PC-3 (cell line): ENCODE measurements at regions not wholly inside any gene's neighbourhood (a gene's known extent, or its start where the extent isn't known, plus 50 kb on each side); places are given as distances from the start of the nearest gene placed in this dataset.

Source experiments
- ATAC-seq: fragments of 200-7000 bp; cut with Tn5 transposase; 2 replicates; pipeline ENCODE4 v1.9.1; 2020; ENCODE audit warnings: mild to moderate bottlenecking, moderate library complexity
- BruUV-seq: library from RNA; stranded (reverse); fragments of 400-500 nt; replicated peaks from 2 replicates; lab custom pipeline; 2021; lab: Mats Ljungman, UMichigan
- CTCF ChIA-PET: fragments of 300-600 bp; sonication (Branson Sonifier 250); formaldehyde crosslinking; loops from one replicate; lab custom pipeline; 2022; ENCODE audit warnings: antibody characterized with exemption; lab: Charles Lee
- POLR2A ChIA-PET: fragments of 300-600 bp; sonication (Branson Sonifier 250); formaldehyde crosslinking; loops from one replicate; lab custom pipeline; 2022; ENCODE audit warnings: antibody characterized with exemption; ENCODE audit not compliant: unreplicated experiment; lab: Charles Lee
- DNase-seq: peaks from one replicate; pipeline ENCODE4 v3.0.0-alpha.2; 2015
- H2AFZ ChIP-seq: fragments of 300-600 bp; sonication (generic); 2 replicates; pipeline ENCODE4 v1.6.0; 2016; ENCODE audit warnings: antibody characterized with exemption, low read length
- H3F3A ChIP-seq: fragments of 300-600 bp; sonication (generic); one replicate; pipeline ENCODE4 v1.6.0; 2017; ENCODE audit warnings: antibody characterized with exemption, low read length, control low read depth, mild to moderate bottlenecking; ENCODE audit not compliant: unreplicated experiment
- H3K27ac ChIP-seq: fragments of 300-600 bp; sonication (generic); 2 replicates; pipeline ENCODE4 v1.5.1; 2016; ENCODE audit warnings: mild to moderate bottlenecking, low read length
- H3K27me3 ChIP-seq: fragments of 300-600 bp; sonication (generic); 2 replicates; pipeline ENCODE4 v1.6.1; 2016; ENCODE audit warnings: low read length, mixed read lengths
- H3K36me3 ChIP-seq: fragments of 300-600 bp; sonication (generic); 2 replicates; pipeline ENCODE4 v1.6.1; 2016; ENCODE audit warnings: low read depth, mixed run types, low read length, mixed read lengths
- H3K4me1 ChIP-seq: fragments of 300-600 bp; sonication (generic); 2 replicates; pipeline ENCODE4 v1.5.1; 2016; ENCODE audit warnings: low read length; ENCODE audit not compliant: insufficient read depth
- H3K4me2 ChIP-seq: fragments of 300-600 bp; sonication (generic); 2 replicates; pipeline ENCODE4 v1.6.0; 2016; ENCODE audit warnings: low read length
- H3K4me3 ChIP-seq: fragments of 300-600 bp; sonication (generic); 2 replicates; pipeline ENCODE4 v1.5.1; 2016; ENCODE audit warnings: mild to moderate bottlenecking, low read length, mixed read lengths
- H3K79me2 ChIP-seq: fragments of 300-600 bp; sonication (generic); 2 replicates; pipeline ENCODE4 v1.6.1; 2017; ENCODE audit warnings: low read length, mixed read lengths
- H3K9ac ChIP-seq: fragments of 300-600 bp; sonication (generic); 2 replicates; pipeline ENCODE4 v1.6.0; 2016; ENCODE audit warnings: mild to moderate bottlenecking, low read length
- H3K9me2 ChIP-seq: fragments of 300-600 bp; sonication (generic); replicated peaks from 2 replicates; pipeline ENCODE4 v1.6.1; 2016; ENCODE audit warnings: mixed run types, low read length, mixed read lengths
- H3K9me3 ChIP-seq: fragments of 300-600 bp; sonication (generic); 2 replicates; pipeline ENCODE4 v1.6.1; 2016; ENCODE audit warnings: low read length, mixed read lengths
- H4K20me1 ChIP-seq: fragments of 300-600 bp; sonication (generic); 2 replicates; pipeline ENCODE4 v1.6.1; 2016; ENCODE audit warnings: low read length, mixed read lengths
- EZH2 ChIP-seq: fragments of 300-600 bp; sonication (generic); IDR thresholded peaks from one replicate; pipeline ENCODE4 v1.6.1; 2017; ENCODE audit warnings: antibody characterized with exemption, mild to moderate bottlenecking, low read length; ENCODE audit not compliant: unreplicated experiment
- EZH2phosphoT487 ChIP-seq: fragments of 300-600 bp; sonication (generic); IDR thresholded peaks from 2 replicates; pipeline ENCODE4 v1.6.1; 2018; ENCODE audit warnings: mild to moderate bottlenecking, antibody characterized with exemption, low read length, borderline replicate concordance
- intact Hi-C: fragments of 100-400 bp; cut with micrococcal nuclease; formaldehyde crosslinking; loops from 2 replicates; pipeline ENCODE4 v1.9.0; 2023
- TF ChIP-seq, protein P1 (sequence below): fragments of 300-600 bp; sonication (generic); conservative IDR thresholded peaks from 2 replicates; pipeline ENCODE4 v1.5.1; 2017; ENCODE audit warnings: antibody characterized with exemption, low read depth, mild to moderate bottlenecking, low read length

DNA sequence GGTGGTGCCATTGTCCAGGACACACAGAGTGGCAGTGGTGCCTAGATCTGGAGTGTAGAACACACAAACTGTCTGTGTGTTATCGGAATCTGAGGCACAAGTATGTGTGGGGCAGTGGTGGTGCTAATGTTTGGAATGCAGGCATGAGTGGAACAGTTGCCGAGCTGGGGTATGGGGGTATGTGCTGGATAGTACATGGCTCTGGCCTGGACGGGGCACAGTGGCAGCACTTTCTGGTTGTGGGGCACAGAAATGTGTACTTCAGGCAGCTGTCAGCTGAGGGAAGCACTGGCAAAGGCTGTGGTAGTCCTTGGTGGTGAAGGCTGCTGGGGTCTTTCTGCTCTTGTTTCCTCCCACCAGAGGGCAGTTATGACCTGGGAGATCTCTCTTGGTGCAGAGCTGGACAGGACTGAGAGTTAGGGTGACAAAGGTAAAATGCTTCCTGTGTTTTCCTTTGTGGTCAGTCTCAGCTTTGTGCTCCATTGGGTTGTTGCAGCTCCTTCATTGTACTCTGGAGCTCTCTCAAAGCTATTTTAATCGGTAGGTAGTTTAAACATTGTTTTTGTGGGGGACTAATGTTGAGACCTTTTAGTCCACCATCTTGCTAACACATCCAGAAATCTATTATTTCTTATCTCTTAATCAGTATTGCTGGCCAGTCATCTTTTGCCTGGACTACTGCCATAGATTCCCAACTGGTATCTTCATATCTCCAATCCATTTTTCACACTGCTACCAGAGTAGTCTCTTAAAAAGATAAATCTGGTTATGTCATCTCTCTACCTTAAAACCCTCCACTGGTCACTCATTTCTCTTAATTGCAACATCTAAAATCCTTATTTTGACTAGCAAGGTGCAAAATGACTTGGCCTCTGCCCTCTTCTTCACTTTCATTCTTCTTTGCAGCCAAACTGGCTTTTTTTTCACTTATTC is 83.9 kb upstream of the NBPF4 start:
- H3K27ac ChIP-seq = no peak overlapping the region
- no peaks in the 10 kb centered on the region for H3K79me2 ChIP-seq
- ATAC-seq (no peak; the same call in 1 of the 2 replicates), DNase-seq (peak; percentile 19)
- ChIA-PET CTCF (no interaction called here), POLR2A (no interaction called here)
- H3K9me2 ChIP-seq = no peaks in the 10 kb centered on the region
- no peaks in the 10 kb centered on the region for H3K36me3 ChIP-seq
- no peak overlapping the region for H3K4me2 ChIP-seq
- H3K4me1 ChIP-seq = no peaks in the 10 kb centered on the region
- no peaks in the 10 kb centered on the region for H3K27me3 ChIP-seq
- no peaks in the 10 kb centered on the region for H3F3A ChIP-seq
- BruUV-seq = no TSS peak
- no peak overlapping the region for H3K4me3 ChIP-seq
- intact Hi-C loops = no loop called here
- H3K9ac ChIP-seq = no peak overlapping the region
- H3K9me3 ChIP-seq = no peaks in the 10 kb centered on the region
- H4K20me1 ChIP-seq = no peaks in the 10 kb centered on the region
- TF ChIP-seq EZH2phosphoT487 = no peak
- TF ChIP-seq, protein P1, sequence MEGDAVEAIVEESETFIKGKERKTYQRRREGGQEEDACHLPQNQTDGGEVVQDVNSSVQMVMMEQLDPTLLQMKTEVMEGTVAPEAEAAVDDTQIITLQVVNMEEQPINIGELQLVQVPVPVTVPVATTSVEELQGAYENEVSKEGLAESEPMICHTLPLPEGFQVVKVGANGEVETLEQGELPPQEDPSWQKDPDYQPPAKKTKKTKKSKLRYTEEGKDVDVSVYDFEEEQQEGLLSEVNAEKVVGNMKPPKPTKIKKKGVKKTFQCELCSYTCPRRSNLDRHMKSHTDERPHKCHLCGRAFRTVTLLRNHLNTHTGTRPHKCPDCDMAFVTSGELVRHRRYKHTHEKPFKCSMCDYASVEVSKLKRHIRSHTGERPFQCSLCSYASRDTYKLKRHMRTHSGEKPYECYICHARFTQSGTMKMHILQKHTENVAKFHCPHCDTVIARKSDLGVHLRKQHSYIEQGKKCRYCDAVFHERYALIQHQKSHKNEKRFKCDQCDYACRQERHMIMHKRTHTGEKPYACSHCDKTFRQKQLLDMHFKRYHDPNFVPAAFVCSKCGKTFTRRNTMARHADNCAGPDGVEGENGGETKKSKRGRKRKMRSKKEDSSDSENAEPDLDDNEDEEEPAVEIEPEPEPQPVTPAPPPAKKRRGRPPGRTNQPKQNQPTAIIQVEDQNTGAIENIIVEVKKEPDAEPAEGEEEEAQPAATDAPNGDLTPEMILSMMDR = peak; percentile 30; the same call in 1 of the 2 replicates
- no peak overlapping the region for H2AFZ ChIP-seq

DNA sequence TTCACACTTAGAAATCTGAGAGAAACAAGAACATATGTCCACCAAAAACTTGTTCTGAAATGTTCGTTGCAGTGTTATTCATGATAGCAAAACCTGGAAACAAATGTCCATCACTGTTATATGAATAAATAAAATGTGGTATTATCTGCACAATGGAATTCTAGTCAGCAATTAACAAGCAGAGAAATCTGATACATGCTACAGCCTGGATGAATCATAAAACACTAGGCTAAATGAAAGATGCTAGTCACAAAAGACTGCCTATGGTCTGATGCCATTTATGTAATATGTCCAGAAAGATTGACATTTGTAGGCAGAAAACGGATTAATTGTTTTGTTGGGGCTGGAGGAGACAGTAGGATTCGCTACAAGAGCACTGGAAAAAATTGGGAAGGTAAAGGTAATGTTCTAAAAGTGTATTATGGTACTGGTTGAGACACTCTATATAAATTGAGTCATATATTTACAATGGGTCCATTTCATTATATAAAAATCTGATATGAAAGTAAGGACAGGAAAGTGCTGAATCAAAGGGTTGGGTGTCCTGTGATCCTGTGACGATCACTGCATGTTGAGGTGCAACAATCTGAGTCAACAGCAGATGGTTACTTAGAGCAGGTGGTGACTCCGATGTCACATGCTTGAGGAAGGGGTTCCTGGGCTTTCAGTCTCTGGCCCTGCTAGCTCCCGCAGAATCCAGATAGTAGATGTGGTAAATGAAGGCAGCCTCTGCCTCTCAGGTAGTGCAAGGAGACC is 102.1 kb upstream of the NBPF4 start:
- intact Hi-C loops = no loop called here
- TF ChIP-seq, protein P1 = no peak
- TF ChIP-seq EZH2 = no peak
- no peak for TF ChIP-seq EZH2phosphoT487
- Histone ChIP-seq H2AFZ (0 out of 2 replicates have a peak overlapping the region, but pooled peaks have one; percentile 25), H3K36me3 (no peaks in the 10 kb centered on the region), H4K20me1 (no peaks in the 10 kb centered on the region), H3K9me3 (no peaks in the 10 kb centered on the region), H3K79me2 (no peaks in the 10 kb centered on the region), H3K27me3 (no peaks in the 10 kb centered on the region), H3K9me2 (no peaks in the 10 kb centered on the region), H3K4me1 (peaks cover 11% of the 10 kb centered on the region), H3K27ac (peak overlapping the region; percentile 69), H3F3A (peaks cover 4% of the 10 kb centered on the region), H3K4me2 (peak overlapping the region; percentile 41), H3K4me3 (no peak overlapping the region), H3K9ac (no peak overlapping the region)
- CTCF ChIA-PET = no interaction called here
- peak; percentile 68 for DNase-seq
- POLR2A ChIA-PET = interaction anchor here (0.7 kb wide), 1 partner anchor 146 kb away, joined by 3 read pairs; the partner anchor contains the start of gene SLC25A24
- BruUV-seq = no TSS peak
- peak; percentile 89 for ATAC-seq
